ENCODE measurements at regions not wholly inside any gene's neighbourhood (a gene's known extent, or its start where the extent isn't known, plus 50 kb on each side); places are given as distances from the start of the nearest gene placed in this dataset.

- FAIRE-seq = no peak
- H3K36me3 ChIP-seq (ENCODE audit: control insufficient read depth, insufficient read depth, low read length) = no peaks in the 10 kb centered on the region
- TF ChIP-seq, protein P1, sequence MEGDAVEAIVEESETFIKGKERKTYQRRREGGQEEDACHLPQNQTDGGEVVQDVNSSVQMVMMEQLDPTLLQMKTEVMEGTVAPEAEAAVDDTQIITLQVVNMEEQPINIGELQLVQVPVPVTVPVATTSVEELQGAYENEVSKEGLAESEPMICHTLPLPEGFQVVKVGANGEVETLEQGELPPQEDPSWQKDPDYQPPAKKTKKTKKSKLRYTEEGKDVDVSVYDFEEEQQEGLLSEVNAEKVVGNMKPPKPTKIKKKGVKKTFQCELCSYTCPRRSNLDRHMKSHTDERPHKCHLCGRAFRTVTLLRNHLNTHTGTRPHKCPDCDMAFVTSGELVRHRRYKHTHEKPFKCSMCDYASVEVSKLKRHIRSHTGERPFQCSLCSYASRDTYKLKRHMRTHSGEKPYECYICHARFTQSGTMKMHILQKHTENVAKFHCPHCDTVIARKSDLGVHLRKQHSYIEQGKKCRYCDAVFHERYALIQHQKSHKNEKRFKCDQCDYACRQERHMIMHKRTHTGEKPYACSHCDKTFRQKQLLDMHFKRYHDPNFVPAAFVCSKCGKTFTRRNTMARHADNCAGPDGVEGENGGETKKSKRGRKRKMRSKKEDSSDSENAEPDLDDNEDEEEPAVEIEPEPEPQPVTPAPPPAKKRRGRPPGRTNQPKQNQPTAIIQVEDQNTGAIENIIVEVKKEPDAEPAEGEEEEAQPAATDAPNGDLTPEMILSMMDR (IDR thresholded peaks at IDR 0.05; ENCODE audit: insufficient read depth, low read length, severe bottlenecking) = no peak
Observed at GRCh38 chr14:44040561-44040960, 466.5 kb downstream of the FSCB start.

GRCh38 chr14:44036248-44036647 lies 470.8 kb downstream of the FSCB start:
- Histone ChIP-seq H3K27me3 (ENCODE audit: control insufficient read depth, insufficient read depth, low read length) (no peaks in the 10 kb centered on the region), H3K4me3 (ENCODE audit: low read depth, low read length) (no peak overlapping the region), H3K36me3 (ENCODE audit: control insufficient read depth, insufficient read depth, low read length) (no peaks in the 10 kb centered on the region)
- TF ChIP-seq, protein P1 (IDR thresholded peaks at IDR 0.05; ENCODE audit: insufficient read depth, low read length, severe bottlenecking) = no peak
- no peak for DNase-seq (ENCODE audit: low read depth)
- no peak for FAIRE-seq

More at GRCh38 chr14:44040561-44040960, 466.5 kb downstream of the FSCB start:
- Histone ChIP-seq H3K4me3 (ENCODE audit: low read depth, low read length) (no peak overlapping the region), H3K27me3 (ENCODE audit: control insufficient read depth, insufficient read depth, low read length) (no peaks in the 10 kb centered on the region)
- no peak for DNase-seq (ENCODE audit: low read depth)

DNA sequence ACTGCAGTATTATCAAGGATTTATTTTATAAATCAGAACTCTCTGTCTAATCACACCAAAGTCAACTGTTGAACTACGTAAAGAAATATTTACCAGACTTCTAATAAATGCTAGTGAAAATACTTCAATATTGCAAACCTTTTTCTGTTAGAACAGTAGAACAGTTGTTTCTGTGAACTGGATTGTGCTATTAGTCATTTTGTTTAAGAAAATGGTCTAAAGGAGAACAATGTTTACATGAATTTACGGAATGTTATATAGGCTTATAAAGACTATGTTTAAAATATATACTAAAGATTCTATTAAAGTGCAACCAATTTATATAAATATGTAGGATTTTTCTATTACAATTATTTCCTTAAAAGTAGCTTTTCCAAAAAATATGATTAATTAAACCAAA lies 471.4 kb downstream of the FSCB start:
- FAIRE-seq = no peak
- no peak for DNase-seq (ENCODE audit: low read depth)
- TF ChIP-seq, protein P1 (IDR thresholded peaks at IDR 0.05; ENCODE audit: insufficient read depth, low read length, severe bottlenecking) = no peak
- no peaks in the 10 kb centered on the region for H3K36me3 ChIP-seq (ENCODE audit: control insufficient read depth, insufficient read depth, low read length)
- no peaks in the 10 kb centered on the region for H3K27me3 ChIP-seq (ENCODE audit: control insufficient read depth, insufficient read depth, low read length)
- H3K4me3 ChIP-seq (ENCODE audit: low read depth, low read length) = no peak overlapping the region

DNA sequence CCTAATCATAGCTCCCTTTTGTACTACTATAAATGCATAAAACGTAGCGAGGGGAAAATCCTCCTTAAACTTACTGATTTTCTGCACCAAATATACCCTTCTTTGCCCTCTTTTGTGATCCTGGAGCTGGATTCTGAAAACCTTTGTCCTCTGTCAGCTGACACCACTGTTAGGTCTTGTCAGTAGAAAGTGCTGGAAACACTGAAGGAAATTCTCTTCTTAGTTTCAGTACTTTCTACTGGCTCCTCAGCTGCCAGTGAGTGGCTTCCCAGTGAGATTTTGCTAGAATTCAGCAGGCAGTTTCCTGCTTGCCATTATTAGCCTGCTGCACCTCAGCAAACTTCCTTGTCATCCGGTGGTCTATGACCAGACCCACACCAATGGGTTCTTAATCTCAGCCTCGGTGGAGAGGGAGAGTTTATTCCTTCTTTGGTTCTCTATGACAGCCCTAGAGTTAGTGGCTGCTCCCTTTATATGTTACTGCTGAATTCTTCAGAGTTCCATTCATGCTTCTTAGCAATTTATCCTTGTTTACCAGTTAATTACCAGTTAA lies 476.2 kb downstream of the FSCB start:
- Histone ChIP-seq H3K36me3 (ENCODE audit: control insufficient read depth, insufficient read depth, low read length) (no peaks in the 10 kb centered on the region), H3K27me3 (ENCODE audit: control insufficient read depth, insufficient read depth, low read length) (no peaks in the 10 kb centered on the region), H3K4me3 (ENCODE audit: low read depth, low read length) (no peak overlapping the region)
- DNase-seq (ENCODE audit: low read depth) (no peak), FAIRE-seq (no peak)
- TF ChIP-seq, protein P1 (IDR thresholded peaks at IDR 0.05; ENCODE audit: insufficient read depth, low read length, severe bottlenecking) = no peak

DNA sequence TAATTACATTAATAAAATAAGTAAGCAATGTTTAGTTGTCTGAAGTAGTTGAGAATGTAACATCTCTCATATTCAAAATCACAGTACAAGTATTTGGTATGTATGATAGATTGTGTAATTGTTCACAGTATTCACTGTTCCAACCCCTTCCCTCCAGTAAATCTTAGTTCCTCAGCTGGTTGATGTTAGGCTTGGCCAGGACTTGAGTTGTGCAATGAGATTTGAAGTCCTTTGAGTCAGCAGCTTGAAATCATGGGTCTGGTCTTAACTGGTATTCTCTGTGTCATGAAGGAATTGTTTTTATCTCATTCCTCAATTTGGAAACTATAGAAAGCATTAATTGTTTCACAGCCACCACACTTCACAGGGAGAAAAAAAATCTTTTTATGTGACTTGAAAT lies 477.1 kb downstream of the FSCB start:
- TF ChIP-seq, protein P1 (IDR thresholded peaks at IDR 0.05; ENCODE audit: insufficient read depth, low read length, severe bottlenecking) = no peak

DNA sequence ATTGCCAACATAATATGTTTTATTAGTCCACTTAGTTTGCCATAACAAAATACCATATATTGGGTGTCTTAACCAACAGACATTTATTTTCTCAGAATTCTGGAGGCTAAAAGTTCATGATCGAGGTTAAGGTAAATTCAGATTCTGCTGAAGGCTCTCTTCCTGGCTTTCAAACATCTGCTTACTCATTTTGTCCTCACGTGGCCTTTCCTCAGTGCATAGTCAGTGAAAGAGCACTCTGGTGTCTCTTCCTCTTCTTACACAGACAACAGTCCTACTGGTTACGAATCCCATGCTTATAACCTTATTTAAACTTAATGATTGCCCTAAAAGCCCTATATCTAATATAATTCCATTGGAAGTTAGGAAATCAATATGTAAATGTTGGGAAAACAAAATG lies 479.7 kb downstream of the FSCB start:
- no peaks in the 10 kb centered on the region for H3K36me3 ChIP-seq (ENCODE audit: control insufficient read depth, insufficient read depth, low read length)
- no peak for FAIRE-seq
- no peak for DNase-seq (ENCODE audit: low read depth)
- no peak overlapping the region for H3K4me3 ChIP-seq (ENCODE audit: low read depth, low read length)
- H3K27me3 ChIP-seq (ENCODE audit: control insufficient read depth, insufficient read depth, low read length) = no peaks in the 10 kb centered on the region
- TF ChIP-seq, protein P1 (IDR thresholded peaks at IDR 0.05; ENCODE audit: insufficient read depth, low read length, severe bottlenecking) = no peak

More for the DNA sequence above, 477.1 kb downstream of the FSCB start:
- FAIRE-seq (no peak), DNase-seq (ENCODE audit: low read depth) (peak; percentile 23)
- no peak overlapping the region for H3K4me3 ChIP-seq (ENCODE audit: low read depth, low read length)
- H3K36me3 ChIP-seq (ENCODE audit: control insufficient read depth, insufficient read depth, low read length) = no peaks in the 10 kb centered on the region
- H3K27me3 ChIP-seq (ENCODE audit: control insufficient read depth, insufficient read depth, low read length) = no peaks in the 10 kb centered on the region
